ENCODE measurements at regions not wholly inside any gene's neighbourhood (a gene's known extent, or its start where the extent isn't known, plus 50 kb on each side); places are given as distances from the start of the nearest gene placed in this dataset.

DNA sequence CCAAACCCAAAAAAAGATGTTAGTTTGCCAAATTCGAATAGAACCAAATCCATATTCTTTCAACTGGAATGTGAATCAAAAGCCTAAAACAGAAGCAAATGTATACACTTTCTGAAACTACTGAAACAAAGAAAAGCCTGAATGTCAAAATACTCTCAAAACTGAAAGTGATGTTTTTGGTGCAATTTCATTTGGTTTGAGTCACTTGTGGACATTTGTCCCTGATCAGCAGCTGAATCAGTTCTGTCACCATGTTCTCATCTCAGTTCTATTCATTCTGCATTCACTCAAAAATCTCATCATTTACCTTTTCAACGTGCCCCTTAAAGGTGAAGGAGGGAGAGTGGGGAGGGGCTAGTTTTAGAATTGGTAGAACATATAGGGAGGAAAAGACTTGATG lies 266.8 kb downstream of the ABHD5 start:
- no peak for DNase-seq

DNA sequence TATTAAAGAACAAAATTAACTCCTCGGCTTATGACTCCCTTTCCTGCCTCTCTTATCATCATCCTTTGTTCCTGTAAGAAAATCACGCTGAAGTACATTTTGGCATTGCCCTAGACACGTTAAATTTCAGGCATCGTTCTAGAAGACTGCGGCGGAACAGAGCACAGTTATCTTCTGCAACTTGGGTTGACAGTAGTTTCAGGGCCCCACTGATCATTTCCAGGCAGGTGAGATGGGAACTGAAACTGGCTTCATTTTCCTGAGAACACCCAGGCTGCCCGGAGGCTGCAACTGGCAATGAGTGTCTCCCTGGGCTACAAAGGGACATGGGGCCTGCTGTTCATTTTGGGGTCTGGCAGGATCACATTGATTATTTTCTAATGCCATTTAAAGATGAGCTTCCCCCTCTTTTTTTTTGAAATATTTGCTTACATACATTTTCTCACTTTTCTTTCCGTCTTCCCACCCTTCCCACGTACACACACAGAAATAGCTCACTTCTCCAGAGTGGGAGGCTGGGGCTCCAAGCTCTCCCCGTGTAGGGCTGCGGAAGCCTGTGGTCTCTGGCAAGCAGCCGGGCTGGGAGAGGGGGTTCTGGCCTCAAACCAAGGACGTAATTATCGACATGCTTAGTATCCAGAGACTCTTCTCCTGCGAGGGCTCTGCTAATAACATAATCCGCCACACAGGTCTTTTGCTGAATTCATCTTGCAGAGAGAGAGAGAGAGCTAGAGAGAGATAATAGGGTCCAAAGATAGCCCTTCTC lies 267.4 kb downstream of the ABHD5 start:
- DNase-seq, result no peak

DNA sequence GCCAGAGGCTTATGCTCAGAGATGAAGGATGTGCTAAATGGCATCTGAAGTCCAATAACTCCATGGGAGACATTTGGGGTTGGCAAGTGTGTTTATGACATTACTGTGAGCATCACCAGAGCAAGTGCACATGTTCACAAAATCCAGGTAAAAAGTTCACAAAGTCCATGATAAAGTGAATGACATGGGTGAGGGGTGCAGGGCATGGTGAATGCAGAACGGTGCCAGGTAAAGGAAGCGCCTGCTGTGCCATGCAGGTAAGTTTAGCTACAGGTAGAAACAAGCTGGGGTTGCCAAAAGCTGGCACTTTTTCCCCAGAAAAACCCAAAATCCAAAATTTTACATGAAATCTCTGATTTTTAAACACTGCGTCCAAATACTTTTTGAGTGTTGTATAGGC lies 268.2 kb downstream of the ABHD5 start:
- no peak for DNase-seq

- no peak for DNase-seq
Measured at GRCh38 chr3:43959498-43960447, 269.0 kb downstream of the ABHD5 start.

GRCh38 chr3:43960448-43960840 lies 269.7 kb downstream of the ABHD5 start:
- DNase-seq, result no peak

DNA sequence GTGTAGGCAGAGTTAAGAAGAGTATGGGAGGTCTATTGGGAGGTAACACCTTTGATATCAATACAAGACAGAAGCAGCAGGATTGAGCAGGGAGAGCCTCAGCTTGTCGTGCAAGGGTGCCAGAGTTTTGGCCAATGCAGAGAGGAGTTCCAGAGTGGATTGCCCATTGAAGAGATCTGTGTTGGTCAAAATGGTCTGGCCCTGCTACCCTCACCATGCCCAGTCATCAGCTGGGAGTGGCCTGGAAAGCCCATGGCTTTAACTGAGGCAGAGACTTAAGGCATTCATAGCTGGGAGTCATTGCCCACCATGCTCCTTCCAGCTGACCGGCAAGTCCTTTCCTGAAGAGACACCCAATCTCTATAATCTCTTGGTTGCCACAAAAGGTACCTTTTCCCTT lies 271.3 kb downstream of the ABHD5 start:
- DNase-seq, result no peak

DNA sequence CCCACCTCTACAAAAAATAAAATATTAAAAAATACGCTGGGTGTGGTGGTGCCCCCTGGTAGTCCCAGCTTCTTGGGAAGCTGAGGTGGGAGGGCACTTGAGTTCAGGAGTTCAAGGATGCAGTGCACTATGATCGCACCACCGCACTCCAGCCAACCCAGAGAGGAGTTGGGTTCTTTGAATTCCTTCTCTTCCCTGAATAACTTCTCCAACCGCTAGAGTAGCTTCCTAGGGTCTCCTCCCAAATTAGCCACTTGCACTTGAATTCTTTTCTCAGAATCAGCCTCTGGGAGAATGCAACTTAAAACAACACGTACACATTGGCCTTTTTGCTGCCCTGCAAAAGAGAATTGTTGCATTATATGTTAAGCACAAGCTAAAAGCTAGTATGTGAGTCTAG lies 272.5 kb downstream of the ABHD5 start:
- no peak for DNase-seq

GRCh38 chr3:43964640-43965039 lies 273.9 kb downstream of the ABHD5 start:
- no peak for DNase-seq

- DNase-seq, result no peak
Measured at GRCh38 chr3:43965656-43966055, 274.9 kb downstream of the ABHD5 start.

- DNase-seq, result no peak
Measured at GRCh38 chr3:43966126-43966525, 275.4 kb downstream of the ABHD5 start.

GRCh38 chr3:43966530-43966929 lies 275.2 kb upstream of the TOPAZ1 start:
- DNase-seq, result no peak

DNA sequence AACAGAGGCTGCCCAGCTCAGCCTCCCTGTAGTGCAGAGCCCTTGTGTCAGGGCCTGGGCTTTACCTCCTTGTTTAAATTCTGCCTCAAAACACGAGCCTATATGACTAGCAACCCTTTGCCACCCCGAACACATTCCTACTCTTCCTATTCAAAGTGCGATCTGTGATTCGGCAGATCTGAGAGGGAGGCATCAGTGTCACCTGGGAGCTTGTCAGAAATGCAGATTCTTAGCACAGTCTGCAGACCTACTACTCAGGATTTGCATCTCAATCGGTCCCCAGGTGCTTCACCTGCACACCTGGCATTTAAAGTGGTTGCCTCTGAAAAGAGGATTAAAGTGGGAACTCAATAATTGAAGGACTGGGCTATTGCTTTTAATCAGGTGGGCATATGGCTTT lies 273.2 kb upstream of the TOPAZ1 start:
- no peak for DNase-seq

GRCh38 chr3:43969944-43970343 lies 271.7 kb upstream of the TOPAZ1 start:
- DNase-seq, result no peak

DNA sequence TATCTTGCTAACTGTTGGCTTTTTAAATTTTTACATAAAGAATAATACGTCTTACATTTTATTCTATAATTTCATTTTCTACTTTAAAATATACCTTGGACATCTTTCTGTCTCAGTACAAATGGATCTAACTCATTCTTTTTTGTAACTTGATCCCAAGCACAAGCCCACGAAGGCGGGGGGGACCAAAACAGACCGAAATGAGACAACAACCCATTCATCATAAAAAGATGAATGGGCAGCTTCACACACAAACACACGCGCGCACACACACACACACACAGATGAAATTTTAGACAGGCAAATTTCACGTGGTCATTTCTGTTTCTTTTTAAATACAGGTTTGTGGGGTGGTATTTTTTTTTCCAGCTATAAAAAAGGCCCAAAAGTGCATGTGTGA lies 271.3 kb upstream of the TOPAZ1 start:
- DNase-seq, result no peak

GRCh38 chr3:43970920-43971319 lies 270.8 kb upstream of the TOPAZ1 start:
- DNase-seq, result no peak

- no peak for DNase-seq
Measured at GRCh38 chr3:43971486-43971885, 270.2 kb upstream of the TOPAZ1 start.

DNA sequence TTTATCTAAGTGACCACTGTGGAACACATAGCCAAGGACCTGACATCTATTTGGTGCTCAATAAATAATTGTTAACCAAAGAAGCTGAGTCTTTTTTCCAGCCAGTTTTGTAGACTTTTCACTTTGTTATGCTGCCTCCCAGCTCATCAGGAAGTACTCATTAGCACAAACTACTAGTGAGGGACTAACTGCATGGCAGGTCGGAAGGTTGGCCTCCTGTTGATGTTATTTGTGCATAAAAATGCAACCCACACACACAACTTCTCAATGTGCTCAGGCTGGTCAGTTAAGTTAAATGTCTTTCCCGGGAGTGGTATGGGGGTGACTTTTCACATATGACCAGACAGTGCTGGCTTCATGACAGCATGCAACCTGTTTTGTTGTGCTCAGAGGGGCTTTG lies 263.0 kb upstream of the TOPAZ1 start:
- DNase-seq, result no peak

DNA sequence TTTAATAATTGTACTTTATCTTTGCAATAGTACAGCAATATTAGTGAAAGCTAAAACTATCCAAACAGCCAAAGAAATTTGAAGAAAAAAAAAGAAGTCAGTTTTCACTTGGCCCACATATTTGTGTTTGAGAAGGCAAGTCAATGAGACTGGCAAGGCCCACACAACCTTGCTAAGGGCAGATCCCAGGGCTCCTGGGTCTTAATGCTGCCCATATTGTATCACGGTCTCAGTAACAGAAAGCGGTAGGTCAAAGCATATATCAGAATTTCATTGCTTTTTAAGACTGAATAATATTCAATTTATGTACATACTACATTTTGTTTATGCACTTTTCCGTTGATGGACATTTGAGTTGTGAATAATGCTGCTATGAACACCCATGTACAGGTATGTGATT lies 262.0 kb upstream of the TOPAZ1 start:
- DNase-seq, result no peak

GRCh38 chr3:43994657-43995546 lies 246.8 kb upstream of the TOPAZ1 start:
- peak; percentile 44 for DNase-seq

GRCh38 chr3:43995547-43996378 lies 245.9 kb upstream of the TOPAZ1 start:
- peak; percentile 19 for DNase-seq

- peak; percentile 41 for DNase-seq
Measured at GRCh38 chr3:43996379-43997301, 245.0 kb upstream of the TOPAZ1 start.

Measured in activated CD4-positive, alpha-beta T cell treated with anti-CD3 and anti-CD28 coated beads for 48 hours (primary cell).